ENCODE measurements at regions not wholly inside any gene's neighbourhood (a gene's known extent, or its start where the extent isn't known, plus 50 kb on each side); places are given as distances from the start of the nearest gene placed in this dataset.

DNA sequence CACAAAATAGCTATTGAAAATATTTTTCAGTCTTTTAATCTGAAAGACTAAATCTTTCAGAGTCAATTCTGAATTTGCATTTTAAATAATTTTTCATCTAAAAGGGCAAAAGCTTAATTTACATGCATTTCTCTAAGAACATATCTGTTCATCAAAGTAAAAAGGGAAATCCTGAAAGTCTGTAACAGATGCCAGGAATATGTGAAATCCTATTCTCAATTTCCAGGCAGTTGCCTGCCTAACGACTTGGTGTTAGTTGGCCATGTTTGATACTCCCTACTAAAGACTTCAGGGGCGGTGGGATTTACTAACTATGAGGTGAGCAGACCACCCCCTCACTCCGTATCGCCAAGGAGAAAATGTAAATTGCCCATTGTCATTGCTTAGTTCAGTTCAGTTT lies 136.8 kb downstream of the KIT start:
- no peak for TF ChIP-seq EZH2 (IDR thresholded peaks at IDR 0.05; ENCODE audit: low read length, unreplicated experiment)
- TF ChIP-seq, protein P1, sequence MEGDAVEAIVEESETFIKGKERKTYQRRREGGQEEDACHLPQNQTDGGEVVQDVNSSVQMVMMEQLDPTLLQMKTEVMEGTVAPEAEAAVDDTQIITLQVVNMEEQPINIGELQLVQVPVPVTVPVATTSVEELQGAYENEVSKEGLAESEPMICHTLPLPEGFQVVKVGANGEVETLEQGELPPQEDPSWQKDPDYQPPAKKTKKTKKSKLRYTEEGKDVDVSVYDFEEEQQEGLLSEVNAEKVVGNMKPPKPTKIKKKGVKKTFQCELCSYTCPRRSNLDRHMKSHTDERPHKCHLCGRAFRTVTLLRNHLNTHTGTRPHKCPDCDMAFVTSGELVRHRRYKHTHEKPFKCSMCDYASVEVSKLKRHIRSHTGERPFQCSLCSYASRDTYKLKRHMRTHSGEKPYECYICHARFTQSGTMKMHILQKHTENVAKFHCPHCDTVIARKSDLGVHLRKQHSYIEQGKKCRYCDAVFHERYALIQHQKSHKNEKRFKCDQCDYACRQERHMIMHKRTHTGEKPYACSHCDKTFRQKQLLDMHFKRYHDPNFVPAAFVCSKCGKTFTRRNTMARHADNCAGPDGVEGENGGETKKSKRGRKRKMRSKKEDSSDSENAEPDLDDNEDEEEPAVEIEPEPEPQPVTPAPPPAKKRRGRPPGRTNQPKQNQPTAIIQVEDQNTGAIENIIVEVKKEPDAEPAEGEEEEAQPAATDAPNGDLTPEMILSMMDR (conservative IDR thresholded peaks at IDR 0.05; ENCODE audit: low read depth, low read length) = no peak

Data from PC-3 (cell line).